ENCODE measurements at regions not wholly inside any gene's neighbourhood (a gene's known extent, or its start where the extent isn't known, plus 50 kb on each side); places are given as distances from the start of the nearest gene placed in this dataset.
A peak's percentile ranks its signal among the peaks of the same experiment; 100 is the strongest.

DNA sequence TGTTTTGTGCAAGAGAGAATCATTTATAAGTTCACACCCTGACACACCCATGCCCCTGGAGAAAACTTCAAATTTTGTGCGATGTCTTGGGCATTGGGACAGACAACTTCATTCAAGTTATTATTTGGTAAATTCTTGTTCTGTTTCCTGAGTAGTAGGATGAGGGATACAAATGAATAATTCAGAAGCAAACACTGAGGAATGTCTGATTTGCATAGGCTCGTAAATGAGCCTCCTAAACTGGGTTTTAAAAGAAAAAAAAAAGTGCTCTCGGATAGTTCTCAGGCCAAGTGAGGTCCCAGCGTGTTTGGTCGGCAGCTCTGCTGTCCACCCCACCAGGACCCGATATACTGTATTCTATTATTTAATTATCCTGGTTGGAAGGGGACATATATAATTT lies 134.7 kb upstream of the CPM start:
- DNase-seq (ENCODE audit: low read depth, low spot score) = no peak
- Histone ChIP-seq H3K27me3 (ENCODE audit: control insufficient read depth, insufficient read depth, low read length) (no peaks in the 10 kb centered on the region), H3K27ac (ENCODE audit: low read depth, low read length) (no peak overlapping the region), H3K4me3 (ENCODE audit: low read depth, low read length) (no peak overlapping the region), H3K9me3 (ENCODE audit: control insufficient read depth, insufficient read depth, low read length) (no peaks in the 10 kb centered on the region)
- POLR2A ChIA-PET = no interaction called here
- CTCF ChIA-PET = interaction anchor here (1.1 kb wide), 1 partner anchor 205 kb away, joined by 4 read pairs; no protein-coding TSS in a partner anchor
- TF ChIP-seq, protein P1, sequence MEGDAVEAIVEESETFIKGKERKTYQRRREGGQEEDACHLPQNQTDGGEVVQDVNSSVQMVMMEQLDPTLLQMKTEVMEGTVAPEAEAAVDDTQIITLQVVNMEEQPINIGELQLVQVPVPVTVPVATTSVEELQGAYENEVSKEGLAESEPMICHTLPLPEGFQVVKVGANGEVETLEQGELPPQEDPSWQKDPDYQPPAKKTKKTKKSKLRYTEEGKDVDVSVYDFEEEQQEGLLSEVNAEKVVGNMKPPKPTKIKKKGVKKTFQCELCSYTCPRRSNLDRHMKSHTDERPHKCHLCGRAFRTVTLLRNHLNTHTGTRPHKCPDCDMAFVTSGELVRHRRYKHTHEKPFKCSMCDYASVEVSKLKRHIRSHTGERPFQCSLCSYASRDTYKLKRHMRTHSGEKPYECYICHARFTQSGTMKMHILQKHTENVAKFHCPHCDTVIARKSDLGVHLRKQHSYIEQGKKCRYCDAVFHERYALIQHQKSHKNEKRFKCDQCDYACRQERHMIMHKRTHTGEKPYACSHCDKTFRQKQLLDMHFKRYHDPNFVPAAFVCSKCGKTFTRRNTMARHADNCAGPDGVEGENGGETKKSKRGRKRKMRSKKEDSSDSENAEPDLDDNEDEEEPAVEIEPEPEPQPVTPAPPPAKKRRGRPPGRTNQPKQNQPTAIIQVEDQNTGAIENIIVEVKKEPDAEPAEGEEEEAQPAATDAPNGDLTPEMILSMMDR (IDR thresholded peaks at IDR 0.05; ENCODE audit: low read depth, low read length) = no peak

DNA sequence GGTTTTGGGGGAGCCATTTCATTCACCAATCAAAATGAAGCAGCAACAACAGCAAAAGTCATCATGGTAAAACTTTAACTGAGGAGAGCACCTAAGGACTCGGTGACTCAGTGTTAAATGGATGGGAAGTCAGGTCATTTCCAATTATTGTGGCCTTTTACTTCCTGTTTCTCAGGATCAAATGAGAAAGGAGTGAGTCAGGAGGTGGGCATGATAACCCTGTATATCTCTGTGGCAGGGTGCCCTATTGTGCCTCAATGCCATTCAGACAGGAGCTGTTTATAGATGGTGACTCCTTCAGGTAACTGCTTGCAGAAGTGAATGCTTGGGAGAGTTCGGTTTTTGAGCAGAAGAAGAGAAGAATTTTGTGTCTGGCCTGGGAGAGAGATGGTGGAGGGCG lies 135.5 kb upstream of the CPM start:
- no peak for DNase-seq (ENCODE audit: low read depth, low spot score)
- ChIA-PET CTCF (interaction anchor here (0.6 to 2.7 kb wide), 3 partner anchors 87 to 453 kb away, joined by 4 to 19 read pairs (median 18); no protein-coding TSS in a partner anchor), POLR2A (no interaction called here)
- Histone ChIP-seq H3K27ac (ENCODE audit: low read depth, low read length) (no peak overlapping the region), H3K27me3 (ENCODE audit: control insufficient read depth, insufficient read depth, low read length) (no peaks in the 10 kb centered on the region), H3K9me3 (ENCODE audit: control insufficient read depth, insufficient read depth, low read length) (no peaks in the 10 kb centered on the region), H3K4me3 (ENCODE audit: low read depth, low read length) (no peak overlapping the region)
- TF ChIP-seq, protein P1 (IDR thresholded peaks at IDR 0.05; ENCODE audit: low read depth, low read length) = no peak

DNA sequence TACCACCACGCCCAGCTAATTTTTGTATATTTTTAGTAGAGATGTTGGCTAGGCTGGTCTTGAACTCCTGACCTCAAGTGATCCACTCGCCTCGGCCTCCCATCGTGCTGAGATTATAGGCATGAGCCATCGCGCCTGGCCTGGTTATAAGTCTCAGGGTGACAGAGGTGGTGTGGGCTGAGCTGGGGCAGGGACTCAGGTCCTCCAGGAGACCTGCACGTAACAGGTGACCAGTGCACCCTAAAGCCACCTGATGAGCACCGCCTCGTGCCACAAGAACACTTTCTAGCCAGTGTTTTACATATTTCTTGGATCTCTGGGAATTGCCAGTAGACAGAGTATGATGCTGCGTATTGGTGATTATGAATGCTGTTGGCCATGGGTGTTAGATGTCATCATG lies 136.5 kb upstream of the CPM start:
- ChIA-PET CTCF (interaction anchor here (0.6 to 3.8 kb wide), 37 partner anchors 9 to 239 kb away, joined by 3 to 48 read pairs (median 5); no protein-coding TSS in a partner anchor), POLR2A (no interaction called here)
- DNase-seq (ENCODE audit: low read depth, low spot score) = no peak
- Histone ChIP-seq H3K27me3 (ENCODE audit: control insufficient read depth, insufficient read depth, low read length) (no peaks in the 10 kb centered on the region), H3K4me3 (ENCODE audit: low read depth, low read length) (no peak overlapping the region), H3K27ac (ENCODE audit: low read depth, low read length) (no peak overlapping the region), H3K9me3 (ENCODE audit: control insufficient read depth, insufficient read depth, low read length) (no peaks in the 10 kb centered on the region)
- TF ChIP-seq, protein P1 (IDR thresholded peaks at IDR 0.05; ENCODE audit: low read depth, low read length) = no peak

DNA sequence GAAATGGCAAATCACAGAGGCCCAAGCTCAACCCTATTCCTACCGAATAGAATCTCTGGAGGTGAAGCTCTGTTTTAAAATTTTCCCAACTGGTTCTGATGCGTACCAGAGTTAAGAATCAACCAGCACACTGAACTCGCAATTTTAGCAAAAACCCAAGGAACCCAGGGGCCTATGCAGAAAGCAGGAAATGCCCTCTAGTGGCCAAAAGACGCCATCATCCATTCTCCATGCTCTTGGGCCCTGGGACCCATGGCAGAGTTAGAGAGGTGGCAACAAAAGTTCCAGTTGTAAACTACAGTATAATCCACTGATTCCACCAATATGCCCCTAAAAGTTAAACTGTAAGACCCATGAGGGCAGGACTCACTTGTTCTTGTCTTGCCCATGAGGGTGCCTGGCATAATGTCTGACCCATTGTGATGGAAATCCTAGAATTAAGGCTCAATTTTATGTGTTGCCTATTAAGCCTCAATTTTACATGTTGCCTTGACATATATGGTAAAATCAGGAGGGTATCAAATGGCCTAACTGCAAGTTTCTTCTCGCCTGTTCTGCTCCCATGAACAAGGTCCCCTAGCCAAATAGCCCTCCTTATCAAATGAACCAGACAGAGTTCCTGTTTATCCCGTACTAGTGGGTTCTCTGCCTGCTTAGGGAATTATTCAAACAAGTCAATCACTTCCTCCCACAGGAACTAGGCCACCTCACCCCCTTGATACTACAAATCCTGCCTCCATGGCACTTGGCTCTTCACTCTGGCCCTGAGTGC lies 137.5 kb upstream of the CPM start:
- H3K4me3 ChIP-seq (ENCODE audit: low read depth, low read length) = no peak overlapping the region
- no peaks in the 10 kb centered on the region for H3K9me3 ChIP-seq (ENCODE audit: control insufficient read depth, insufficient read depth, low read length)
- ChIA-PET POLR2A (no interaction called here), CTCF (interaction anchor here (0.6 to 3.8 kb wide), 59 partner anchors 8 to 253 kb away, joined by 3 to 48 read pairs (median 5); no protein-coding TSS in a partner anchor)
- TF ChIP-seq, protein P1 (IDR thresholded peaks at IDR 0.05; ENCODE audit: low read depth, low read length) = peak; percentile 99
- no peaks in the 10 kb centered on the region for H3K27me3 ChIP-seq (ENCODE audit: control insufficient read depth, insufficient read depth, low read length)
- no peak overlapping the region for H3K27ac ChIP-seq (ENCODE audit: low read depth, low read length)
- peak; percentile 32 for DNase-seq (ENCODE audit: low read depth, low spot score)

DNA sequence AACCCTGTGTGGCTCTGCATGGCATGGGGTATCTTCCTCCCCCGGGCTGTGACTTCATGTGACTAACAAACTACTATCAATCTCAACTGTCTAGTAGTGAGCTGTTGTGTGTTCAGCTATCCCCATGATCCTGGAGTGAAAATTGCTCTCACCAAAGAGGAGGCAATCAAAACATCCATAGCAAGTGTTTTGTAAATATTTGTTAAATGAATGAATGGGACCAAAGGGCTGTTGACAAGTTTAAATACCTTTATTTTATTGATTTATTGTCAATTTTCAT lies 138.1 kb upstream of the CPM start:
- CTCF ChIA-PET = interaction anchor here (0.7 to 3.8 kb wide), 9 partner anchors 10 to 243 kb away, joined by 3 to 48 read pairs (median 4); no protein-coding TSS in a partner anchor
- no peaks in the 10 kb centered on the region for H3K27me3 ChIP-seq (ENCODE audit: control insufficient read depth, insufficient read depth, low read length)
- POLR2A ChIA-PET = no interaction called here
- H3K4me3 ChIP-seq (ENCODE audit: low read depth, low read length) = no peak overlapping the region
- no peaks in the 10 kb centered on the region for H3K9me3 ChIP-seq (ENCODE audit: control insufficient read depth, insufficient read depth, low read length)
- TF ChIP-seq, protein P1 (IDR thresholded peaks at IDR 0.05; ENCODE audit: low read depth, low read length) = no peak
- no peak overlapping the region for H3K27ac ChIP-seq (ENCODE audit: low read depth, low read length)
- DNase-seq (ENCODE audit: low read depth, low spot score) = no peak

Measured in AG04450 (cell line).